ENCODE measurements at regions not wholly inside any gene's neighbourhood (a gene's known extent, or its start where the extent isn't known, plus 50 kb on each side); places are given as distances from the start of the nearest gene placed in this dataset.
"Not testable (repeated sequence)": the region's sequence is repeated elsewhere in the genome, so short reads cannot be mapped to it uniquely, and the experiment has no call there.

DNA sequence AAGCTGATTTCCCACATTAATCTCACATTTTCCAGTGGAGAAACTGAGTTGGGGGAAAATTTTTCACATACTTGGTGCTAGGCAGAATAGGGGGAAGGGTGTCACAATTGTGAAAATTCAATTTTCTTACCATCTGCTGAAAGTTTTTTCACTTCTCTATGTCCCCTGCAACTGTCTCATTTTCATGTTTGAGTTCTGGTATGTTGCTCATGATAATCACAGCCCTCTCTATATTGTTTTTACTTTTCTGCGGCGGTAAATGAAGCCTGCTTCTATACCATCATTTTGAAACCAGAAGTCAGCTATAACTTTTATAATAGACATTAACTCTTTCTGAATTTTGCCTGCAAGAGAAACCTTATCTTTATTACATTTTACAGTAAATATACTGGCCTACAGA is 1664.5 kb downstream of the EFNA5 start:
- TF ChIP-seq, protein P1, sequence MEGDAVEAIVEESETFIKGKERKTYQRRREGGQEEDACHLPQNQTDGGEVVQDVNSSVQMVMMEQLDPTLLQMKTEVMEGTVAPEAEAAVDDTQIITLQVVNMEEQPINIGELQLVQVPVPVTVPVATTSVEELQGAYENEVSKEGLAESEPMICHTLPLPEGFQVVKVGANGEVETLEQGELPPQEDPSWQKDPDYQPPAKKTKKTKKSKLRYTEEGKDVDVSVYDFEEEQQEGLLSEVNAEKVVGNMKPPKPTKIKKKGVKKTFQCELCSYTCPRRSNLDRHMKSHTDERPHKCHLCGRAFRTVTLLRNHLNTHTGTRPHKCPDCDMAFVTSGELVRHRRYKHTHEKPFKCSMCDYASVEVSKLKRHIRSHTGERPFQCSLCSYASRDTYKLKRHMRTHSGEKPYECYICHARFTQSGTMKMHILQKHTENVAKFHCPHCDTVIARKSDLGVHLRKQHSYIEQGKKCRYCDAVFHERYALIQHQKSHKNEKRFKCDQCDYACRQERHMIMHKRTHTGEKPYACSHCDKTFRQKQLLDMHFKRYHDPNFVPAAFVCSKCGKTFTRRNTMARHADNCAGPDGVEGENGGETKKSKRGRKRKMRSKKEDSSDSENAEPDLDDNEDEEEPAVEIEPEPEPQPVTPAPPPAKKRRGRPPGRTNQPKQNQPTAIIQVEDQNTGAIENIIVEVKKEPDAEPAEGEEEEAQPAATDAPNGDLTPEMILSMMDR (IDR thresholded peaks at IDR 0.05), result no peak
- WGBS, 3 donors, result 69 to 96% (median 94%) methylated on average over 2 of the region's 2 CpGs
- no peak overlapping the region for H3K4me3 ChIP-seq
- intact Hi-C loops (cut with DNase I), result no loop called here
- H3K36me3 ChIP-seq (ENCODE audit: insufficient read depth in 1 of 2, low read depth in 1 of 2), result no peaks in the 10 kb centered on the region
- H3K9me3 ChIP-seq, result peaks cover 4% of the 10 kb centered on the region
- DNase-seq (no peak), ATAC-seq (no peak)
- H3K27ac ChIP-seq, result no peak overlapping the region
- no peaks in the 10 kb centered on the region for H3K4me1 ChIP-seq
- no peaks in the 10 kb centered on the region for H3K27me3 ChIP-seq (ENCODE audit: insufficient read depth in 3 of 3, low read length in 2 of 3)

DNA sequence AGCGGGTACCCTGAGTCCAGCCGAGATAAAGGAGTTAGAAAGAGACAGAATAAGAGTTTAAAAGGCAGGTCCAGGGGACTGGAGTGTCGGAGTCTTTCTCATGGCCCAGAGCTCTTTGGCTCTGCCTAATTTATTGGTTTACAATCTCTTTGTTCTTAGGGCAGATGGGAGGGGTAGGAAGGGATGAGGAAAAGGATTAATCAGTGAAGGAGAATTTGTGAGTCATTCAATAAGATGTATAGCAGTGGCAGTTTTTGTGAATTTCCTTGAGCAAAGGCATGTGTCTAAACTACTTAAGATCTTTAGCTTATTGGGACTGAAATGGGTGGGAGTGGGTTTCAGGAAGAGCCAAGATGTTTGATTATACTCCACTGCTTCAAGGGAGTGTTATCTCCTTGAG is 1671.7 kb downstream of the EFNA5 start:
- intact Hi-C loops (cut with DNase I); H3K27me3 ChIP-seq (ENCODE audit: insufficient read depth in 3 of 3, low read length in 2 of 3); H3K9me3 ChIP-seq; H3K4me3 ChIP-seq; H3K36me3 ChIP-seq (ENCODE audit: insufficient read depth in 1 of 2, low read depth in 1 of 2); ATAC-seq; DNase-seq; H3K4me1 ChIP-seq; H3K27ac ChIP-seq: not testable (repeated sequence)
- WGBS, 3 donors, result 79 to 86% (median 85%) methylated on average over 3 of the region's 3 CpGs

DNA sequence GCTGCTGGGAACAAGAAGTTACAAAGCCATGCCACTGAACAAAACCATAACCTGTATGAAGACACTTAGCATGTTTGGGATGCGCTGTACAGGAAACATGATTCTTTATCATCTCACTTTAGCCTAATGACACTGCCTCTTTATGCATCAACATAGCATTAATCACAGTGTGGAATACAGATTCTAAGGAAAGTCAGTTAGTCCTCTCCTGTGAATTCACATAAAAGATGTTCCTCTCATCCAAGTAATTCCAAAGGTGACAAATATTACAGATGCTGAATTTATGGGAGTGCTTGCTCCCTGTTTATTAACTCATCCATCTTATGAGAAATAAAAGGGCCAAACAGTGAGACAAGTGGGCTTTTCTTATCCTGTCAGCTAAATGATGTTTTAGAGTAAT is 1677.7 kb downstream of the EFNA5 start:
- Histone ChIP-seq H3K9me3 (no peaks in the 10 kb centered on the region), H3K27ac (no peak overlapping the region), H3K36me3 (ENCODE audit: insufficient read depth in 1 of 2, low read depth in 1 of 2) (no peaks in the 10 kb centered on the region), H3K27me3 (ENCODE audit: insufficient read depth in 3 of 3, low read length in 2 of 3) (no peaks in the 10 kb centered on the region), H3K4me1 (no peaks in the 10 kb centered on the region), H3K4me3 (no peak overlapping the region)
- intact Hi-C loops (cut with DNase I), result no loop called here
- DNase-seq, result no peak
- ATAC-seq, result no peak
- TF ChIP-seq, protein P1 (IDR thresholded peaks at IDR 0.05), result no peak
- 95 to 100% (median 96%) methylated on average over 1 of the region's 1 CpG for WGBS, 3 donors

DNA sequence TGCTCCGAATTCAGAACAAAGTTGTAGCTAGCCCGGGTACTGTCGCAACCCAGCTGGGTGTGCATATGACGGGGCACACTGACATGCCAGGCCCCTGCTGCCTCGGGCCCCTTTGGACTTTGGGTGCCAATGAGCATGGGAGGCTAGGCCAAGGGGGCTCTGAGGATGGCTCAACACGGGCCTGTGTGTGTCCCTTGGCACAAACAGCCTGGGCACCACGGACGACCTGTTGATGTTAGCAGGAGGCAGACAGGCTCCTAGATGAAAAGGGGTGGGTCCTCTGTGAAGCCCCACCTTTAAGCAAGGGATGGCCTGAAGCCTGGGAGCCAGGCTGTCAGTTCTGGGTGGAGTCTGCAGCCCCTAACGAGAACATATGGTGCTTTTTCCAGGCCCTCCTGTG is 1688.2 kb downstream of the EFNA5 start:
- H3K4me1 ChIP-seq, result no peaks in the 10 kb centered on the region
- intact Hi-C loops (cut with DNase I), result no loop called here
- no peak for ATAC-seq
- TF ChIP-seq, protein P1 (IDR thresholded peaks at IDR 0.05), result no peak
- no peaks in the 10 kb centered on the region for H3K9me3 ChIP-seq
- H3K27me3 ChIP-seq (ENCODE audit: insufficient read depth in 3 of 3, low read length in 2 of 3), result no peaks in the 10 kb centered on the region
- no peaks in the 10 kb centered on the region for H3K36me3 ChIP-seq (ENCODE audit: insufficient read depth in 1 of 2, low read depth in 1 of 2)
- no peak for DNase-seq
- WGBS, 3 donors, result 85 to 89% (median 86%) methylated on average over 9 of the region's 9 CpGs
- no peak overlapping the region for H3K4me3 ChIP-seq
- no peak overlapping the region for H3K27ac ChIP-seq

DNA sequence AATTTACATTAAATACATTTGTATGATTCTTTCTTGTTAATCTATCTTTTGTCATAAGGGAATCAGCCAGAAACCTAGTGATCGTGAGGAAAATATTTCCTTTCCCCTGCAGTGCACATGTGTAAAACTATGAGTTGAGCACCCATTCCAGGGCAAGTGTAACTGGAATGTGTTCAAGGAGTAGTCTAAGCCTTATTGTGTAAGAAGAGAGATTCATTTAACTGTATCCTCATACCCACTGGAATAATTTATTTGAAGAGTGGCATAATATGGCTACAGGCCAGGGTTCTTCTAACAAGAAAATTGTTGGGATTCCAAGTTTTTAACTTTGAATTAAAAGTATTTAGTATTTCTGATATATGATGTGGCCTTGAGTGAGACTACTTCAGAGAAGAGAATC is 1692.7 kb downstream of the EFNA5 start:
- Histone ChIP-seq H3K4me1 (no peaks in the 10 kb centered on the region), H3K27ac (no peak overlapping the region), H3K4me3 (no peak overlapping the region), H3K27me3 (ENCODE audit: insufficient read depth in 3 of 3, low read length in 2 of 3) (no peaks in the 10 kb centered on the region), H3K9me3 (no peaks in the 10 kb centered on the region), H3K36me3 (ENCODE audit: insufficient read depth in 1 of 2, low read depth in 1 of 2) (no peaks in the 10 kb centered on the region)
- WGBS, 3 donors, result 33 to 61% (median 43%) methylated on average over 1 of the region's 1 CpG
- ATAC-seq (no peak), DNase-seq (no peak)
- TF ChIP-seq, protein P1 (IDR thresholded peaks at IDR 0.05), result no peak
- intact Hi-C loops (cut with DNase I), result no loop called here
